NCI-H748 (cell line): ENCODE measurements at regions not wholly inside any gene's neighbourhood (a gene's known extent, or its start where the extent isn't known, plus 50 kb on each side); places are given as distances from the start of the nearest gene placed in this dataset.

Experiments
- DNase-seq: peaks from one replicate; lab custom pipeline; 2025; ENCODE audit not compliant: unreplicated experiment; lab: John Stamatoyannopoulos, UW

GRCh38 chr20:55614220-55614757 is 391.0 kb downstream of the CBLN4 start:
- DNase-seq: no peak

DNA sequence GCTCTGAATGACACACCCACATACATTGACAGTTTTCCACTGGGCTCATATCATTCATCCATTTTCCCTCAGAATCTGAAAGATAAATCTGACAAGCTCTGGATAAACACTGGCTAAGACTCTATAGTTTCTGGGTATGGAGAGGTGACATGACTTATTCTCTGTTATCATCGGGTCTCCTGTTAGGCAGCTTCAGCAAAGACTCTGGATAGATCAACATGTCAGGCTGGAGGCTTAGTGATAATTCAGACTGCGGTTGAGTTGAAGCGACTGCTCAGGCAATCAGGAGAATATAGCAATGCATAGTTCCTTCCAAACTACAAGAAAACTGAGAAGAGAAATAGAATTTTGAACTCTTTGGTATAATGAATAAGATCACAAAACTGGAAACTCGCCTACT is 394.6 kb downstream of the CBLN4 start:
- no peak for DNase-seq

GRCh38 chr20:55605594-55605993 is 399.7 kb downstream of the CBLN4 start:
- no peak for DNase-seq

DNA sequence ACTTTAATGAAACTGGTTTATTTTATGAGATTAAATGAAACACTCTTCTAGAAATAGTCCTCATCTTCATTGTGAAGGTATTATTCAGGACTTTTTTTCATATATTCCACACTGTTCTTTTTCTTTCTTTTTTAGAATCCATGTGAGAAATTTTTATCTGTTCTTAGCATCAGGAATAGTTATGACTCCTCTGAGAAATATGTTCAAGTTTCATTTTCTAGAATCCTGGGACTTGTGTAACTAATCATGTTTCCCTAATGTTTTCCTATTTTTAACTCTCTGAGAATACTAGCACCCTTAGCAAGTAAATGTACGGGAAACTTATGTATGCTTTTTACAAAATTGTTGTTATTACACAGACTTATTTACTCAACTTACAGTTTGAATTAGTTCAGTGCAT is 407.8 kb downstream of the CBLN4 start:
- DNase-seq: no peak

DNA sequence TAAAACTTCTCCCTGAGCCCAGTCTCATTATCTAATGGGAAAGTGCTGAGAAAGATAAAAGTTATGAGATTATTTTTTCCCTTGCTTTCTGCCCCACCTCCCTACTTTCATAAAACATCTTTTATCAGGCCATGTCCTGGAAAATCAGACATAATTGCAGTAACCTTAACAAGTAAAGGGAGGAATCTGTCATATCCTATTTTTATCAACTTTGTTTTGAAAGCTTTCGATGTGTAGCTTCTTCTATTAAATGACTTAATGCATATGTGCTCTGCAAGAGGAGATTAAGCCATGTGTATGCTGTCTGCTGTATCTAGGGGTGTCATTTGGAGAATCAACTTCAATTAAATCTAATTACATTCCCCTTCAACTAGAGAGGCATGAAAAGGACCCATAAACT is 408.9 kb downstream of the CBLN4 start:
- DNase-seq: no peak

GRCh38 chr20:55592866-55593265 is 412.5 kb downstream of the CBLN4 start:
- DNase-seq: no peak

DNA sequence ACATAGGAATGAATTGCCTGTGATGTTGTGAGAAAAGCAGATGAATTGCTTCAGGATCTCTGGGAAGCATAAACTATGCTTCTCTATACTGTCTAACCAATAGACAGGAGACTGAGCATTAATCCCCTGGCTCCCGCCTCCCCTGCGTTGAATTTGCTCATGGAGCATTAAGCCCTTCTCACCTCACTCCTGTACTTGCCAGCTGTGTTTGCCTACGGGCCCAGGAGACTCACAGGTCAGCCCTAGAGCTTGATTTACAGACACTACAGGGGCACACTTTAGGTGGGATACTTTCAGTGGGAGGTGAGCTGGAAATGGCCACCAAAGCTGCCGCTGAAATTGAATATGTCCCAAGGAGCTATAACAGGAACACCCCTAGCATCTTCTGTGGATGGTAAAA is 418.7 kb downstream of the CBLN4 start:
- DNase-seq: peak; percentile 19

- DNase-seq: no peak
Observed at GRCh38 chr20:55584964-55585363, 420.4 kb downstream of the CBLN4 start.

GRCh38 chr20:55584307-55584706 is 421.0 kb downstream of the CBLN4 start:
- no peak for DNase-seq

DNA sequence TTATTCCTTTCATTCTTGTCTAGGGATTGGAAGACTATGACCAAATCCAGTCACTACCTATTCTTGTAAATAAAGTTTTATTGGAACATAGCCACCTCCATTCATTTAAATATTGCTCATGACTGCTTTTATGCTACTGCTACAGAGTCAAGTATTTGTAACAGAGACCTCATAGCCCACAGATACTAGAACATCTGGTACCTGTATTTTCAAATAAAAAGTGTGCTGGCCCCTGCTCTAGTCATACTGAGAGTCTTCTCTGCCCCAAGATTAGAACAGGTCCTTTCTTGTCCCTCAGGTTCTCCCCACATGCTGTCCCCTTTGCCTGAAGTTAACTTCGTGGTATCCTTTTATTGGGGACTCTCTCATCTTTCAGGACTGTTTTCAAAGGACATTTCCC is 422.3 kb downstream of the CBLN4 start:
- DNase-seq: no peak

- DNase-seq: no peak
Observed at GRCh38 chr20:55582498-55582897, 422.8 kb downstream of the CBLN4 start.

DNA sequence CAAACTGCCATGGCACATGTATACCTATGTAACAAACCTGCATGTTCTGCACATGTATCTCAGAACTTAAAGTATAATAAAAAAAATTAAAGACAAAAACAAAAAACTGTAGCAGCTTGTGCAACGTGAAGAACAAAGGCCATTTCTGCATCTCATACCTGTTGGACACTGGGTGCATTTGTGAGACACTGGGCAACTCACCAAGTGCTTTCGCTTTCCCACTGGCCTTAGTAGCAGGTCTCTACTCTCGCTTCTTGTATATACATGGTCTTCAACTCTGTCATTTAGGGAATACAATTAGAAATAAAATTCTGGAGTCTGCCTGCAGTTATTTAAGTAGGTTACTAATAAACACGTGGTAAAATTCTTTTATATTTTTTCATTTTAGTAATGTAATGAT is 423.8 kb downstream of the CBLN4 start:
- no peak for DNase-seq

DNA sequence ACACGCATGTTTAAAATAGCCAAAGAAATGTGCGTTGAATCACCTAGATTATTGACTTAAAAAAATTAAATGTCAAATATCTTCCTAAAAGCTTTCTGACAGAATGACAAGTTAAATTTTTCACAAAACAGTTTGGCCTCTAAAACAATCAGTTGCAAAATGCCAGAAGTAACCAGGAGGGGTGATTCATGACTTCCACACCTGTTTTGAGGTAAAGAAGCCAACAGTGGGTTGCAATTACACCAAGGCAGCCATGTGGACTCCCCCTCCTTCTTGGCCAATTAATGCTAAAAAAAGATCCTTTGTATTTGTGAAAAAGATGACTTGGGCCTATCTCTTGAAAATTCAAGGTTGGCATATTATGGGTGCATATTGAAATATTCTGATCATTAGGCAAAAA is 424.8 kb downstream of the CBLN4 start:
- no peak for DNase-seq

DNA sequence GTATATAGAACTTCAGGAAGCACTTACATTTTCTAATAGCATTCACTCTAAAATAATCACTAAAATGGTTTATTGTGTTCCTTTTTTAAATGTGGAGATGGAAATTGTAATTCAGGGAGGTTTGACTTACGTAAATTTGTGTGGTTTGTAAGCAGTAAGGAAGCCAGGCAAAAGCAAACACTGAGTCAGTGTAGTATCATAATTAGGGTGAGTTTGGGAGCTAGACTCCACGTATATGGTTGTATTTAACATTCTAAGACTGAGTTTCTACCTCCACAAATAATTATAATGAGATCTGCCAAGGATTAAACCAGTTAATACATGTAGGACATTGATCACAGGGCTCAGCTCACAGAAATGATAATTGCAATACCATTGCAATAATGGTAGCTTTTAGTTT is 425.5 kb downstream of the CBLN4 start:
- DNase-seq: no peak

DNA sequence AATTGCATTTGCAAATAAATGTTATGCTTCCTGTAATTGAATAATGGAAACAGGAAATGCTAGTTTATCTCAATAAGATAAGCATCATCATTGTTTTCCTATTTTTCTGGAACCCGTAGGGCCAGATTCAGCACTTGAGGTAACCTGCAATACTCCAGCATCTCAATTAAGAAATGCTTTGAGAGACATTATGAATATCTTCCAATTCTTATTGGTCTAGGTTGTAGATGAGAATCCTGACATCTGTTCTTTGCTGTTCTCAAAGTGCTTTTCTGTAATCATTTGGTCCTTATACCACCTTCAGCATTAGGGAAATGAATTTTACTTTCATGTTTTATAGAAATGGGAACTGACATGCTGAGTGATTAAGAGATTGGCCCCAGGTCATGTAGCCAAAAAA is 428.3 kb downstream of the CBLN4 start:
- DNase-seq: no peak

DNA sequence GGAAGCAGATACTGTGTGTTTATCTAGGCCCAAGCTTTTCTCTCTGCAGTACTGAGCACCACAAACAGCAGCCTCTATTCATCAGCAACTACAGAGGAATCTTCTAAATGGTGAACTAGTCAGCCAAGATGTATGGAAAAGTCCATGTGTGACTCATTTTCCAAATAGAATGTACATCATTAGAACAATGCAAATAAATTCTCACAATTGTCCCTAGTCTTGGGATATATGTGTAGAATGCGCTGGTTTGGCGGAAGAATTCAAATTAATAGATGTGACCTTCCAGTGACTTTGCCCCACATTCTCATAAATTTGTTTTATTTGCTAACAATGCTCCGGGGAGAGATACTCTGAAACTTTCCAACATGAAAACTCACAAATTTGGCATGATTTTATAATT is 436.2 kb downstream of the CBLN4 start:
- DNase-seq: no peak

GRCh38 chr20:55567826-55568225 is 437.5 kb downstream of the CBLN4 start:
- no peak for DNase-seq

DNA sequence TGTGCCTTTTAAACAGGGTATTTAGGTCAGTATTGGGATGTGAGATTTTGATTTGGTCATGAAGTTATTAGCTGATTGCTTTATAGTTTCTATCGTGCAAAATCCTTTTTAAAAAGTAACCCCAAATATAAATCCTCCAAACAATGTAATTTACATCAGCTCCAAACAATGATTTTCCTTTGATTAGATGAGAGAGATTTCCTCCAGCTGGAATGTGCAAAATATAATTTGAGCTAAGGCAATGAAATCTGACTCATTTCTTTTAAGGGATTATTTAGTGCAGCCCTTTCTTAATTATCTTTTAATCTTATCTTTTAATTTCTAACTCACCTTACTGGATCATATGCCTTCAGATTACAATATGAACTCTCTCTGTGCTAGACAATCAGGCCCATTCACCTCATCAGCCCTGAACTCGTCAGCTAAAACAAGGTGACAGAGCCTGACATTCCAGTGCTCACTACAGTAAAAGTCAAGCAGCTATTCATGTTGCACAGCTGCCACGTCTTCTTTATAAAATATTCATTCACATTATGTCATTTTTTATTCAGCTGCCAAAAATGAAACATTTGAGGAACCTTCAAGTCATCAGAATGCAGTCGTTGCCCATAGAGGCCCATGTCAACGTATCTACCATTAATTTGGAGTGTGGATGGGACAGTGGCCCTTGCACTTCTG is 440.1 kb downstream of the CBLN4 start:
- DNase-seq: no peak

GRCh38 chr20:55561259-55561658 is 444.1 kb downstream of the CBLN4 start:
- DNase-seq: no peak

DNA sequence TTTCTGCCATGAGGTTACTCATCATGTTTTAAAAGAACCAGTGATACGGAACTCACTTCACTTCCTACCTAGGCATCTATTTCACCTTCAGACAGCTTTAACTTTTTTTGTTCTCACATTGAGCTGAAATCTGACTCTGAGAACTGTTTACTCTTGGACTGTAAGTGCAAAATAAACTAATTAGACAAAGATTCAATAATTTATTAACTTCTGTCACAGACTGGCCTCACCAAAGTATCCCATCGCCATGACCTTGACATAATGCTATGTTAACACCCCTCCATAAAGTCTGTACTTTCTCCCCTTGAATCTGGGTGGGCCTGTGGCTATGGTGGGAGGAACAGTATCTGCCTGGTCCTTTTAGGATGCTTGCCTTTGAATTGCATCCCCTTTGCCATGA is 448.1 kb downstream of the CBLN4 start:
- DNase-seq: no peak

GRCh38 chr20:55555075-55555650 is 450.2 kb downstream of the CBLN4 start:
- DNase-seq: no peak

GRCh38 chr20:55544638-55545037 is 460.7 kb downstream of the CBLN4 start:
- no peak for DNase-seq

- DNase-seq: no peak
Observed at GRCh38 chr20:55540486-55540885, 464.8 kb downstream of the CBLN4 start.
